HL-60 (cell line): ENCODE measurements at regions not wholly inside any gene's neighbourhood (a gene's known extent, or its start where the extent isn't known, plus 50 kb on each side); places are given as distances from the start of the nearest gene placed in this dataset.

Experiments
- DNase-seq, 2 experiments: peaks; one replicate each; pipeline ENCODE4 v3.0.0-alpha.2; 2010 to 2020; ENCODE audit warnings: low read depth in 1 of 2, low spot score in 1 of 2
- H3K27ac ChIP-seq: fragments of 250-450 bp; sonication (Bioruptor Pico); replicated peaks from 2 replicates; pipeline ENCODE4 v1.5.1; 2020; ENCODE audit warnings: mild to moderate bottlenecking, moderate library complexity
- H3K27me3 ChIP-seq: fragments of 250-450 bp; sonication (Bioruptor Pico); 2 replicates; pipeline ENCODE4 v1.5.1; 2021; ENCODE audit warnings: mild to moderate bottlenecking, moderate library complexity; ENCODE audit not compliant: insufficient read depth, poor library complexity, severe bottlenecking
- H3K4me3 ChIP-seq: replicated peaks from 2 replicates; pipeline ENCODE4 v1.5.1; 2011; ENCODE audit warnings: mild to moderate bottlenecking, control low read depth, low read length; ENCODE audit not compliant: insufficient read depth
- CTCF ChIP-seq: IDR thresholded peaks from one replicate; pipeline ENCODE4 v1.5.1; 2011; ENCODE audit warnings: low read length, control low read depth, inconsistent platforms; ENCODE audit not compliant: insufficient read depth
- GABPA ChIP-seq: IDR thresholded peaks from 2 replicates; pipeline ENCODE4 v1.6.1; 2012; ENCODE audit warnings: low read depth
- POLR2AphosphoS5 ChIP-seq: IDR thresholded peaks from 2 replicates; pipeline ENCODE4 v1.6.1; 2012; ENCODE audit warnings: low read depth
- REST ChIP-seq: IDR thresholded peaks from 2 replicates; pipeline ENCODE4 v1.6.1; 2012; ENCODE audit warnings: low read depth; ENCODE audit not compliant: insufficient replicate concordance
- SPI1 ChIP-seq: IDR thresholded peaks from 2 replicates; pipeline ENCODE4 v1.6.1; 2012; ENCODE audit warnings: low read depth, mild to moderate bottlenecking, borderline replicate concordance

DNA sequence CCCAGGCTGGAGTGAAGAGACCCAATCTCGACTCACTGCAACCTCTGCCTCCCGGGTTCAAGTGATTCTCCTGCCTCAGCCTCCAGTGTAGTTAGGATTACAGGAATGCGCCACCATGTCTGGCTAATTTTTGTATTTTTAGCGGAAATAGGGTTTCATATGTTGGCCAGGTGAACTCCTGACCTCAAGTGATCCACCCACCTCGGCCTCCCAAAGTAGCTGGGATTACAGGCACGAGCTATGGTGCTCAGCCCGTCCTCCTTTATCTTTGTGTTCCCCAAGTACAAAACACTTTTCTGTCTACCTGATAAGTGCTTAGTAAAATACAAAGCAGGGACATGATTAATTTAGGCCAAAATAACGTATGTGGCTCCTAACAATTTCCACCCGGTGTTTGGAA lies 91.2 kb upstream of the STK17B start:
- no peak for DNase-seq
- TF ChIP-seq SPI1 (no peak), REST (no peak), GABPA (no peak), CTCF (no peak), POLR2AphosphoS5 (no peak)
- peak overlapping the region; percentile 69 for H3K27ac ChIP-seq
- no peaks in the 10 kb centered on the region for H3K27me3 ChIP-seq
- no peak overlapping the region for H3K4me3 ChIP-seq

GRCh38 chr2:196263181-196263747 lies 91.9 kb upstream of the STK17B start:
- TF ChIP-seq REST = no peak
- TF ChIP-seq SPI1 = peak; percentile 93
- TF ChIP-seq POLR2AphosphoS5 = no peak; the same call in 1 of the 2 replicates
- no peak for TF ChIP-seq GABPA
- H3K27ac ChIP-seq = peak overlapping the region; percentile 69
- no peak overlapping the region for H3K4me3 ChIP-seq
- H3K27me3 ChIP-seq = no peaks in the 10 kb centered on the region
- DNase-seq = peak in 1 of 2 experiments; percentile 71

GRCh38 chr2:196266351-196266750 lies 95.0 kb upstream of the STK17B start:
- TF ChIP-seq REST (no peak), CTCF (no peak), GABPA (no peak)
- DNase-seq = no peak
- Histone ChIP-seq H3K27me3 (no peaks in the 10 kb centered on the region), H3K4me3 (no peak overlapping the region), H3K27ac (no peak overlapping the region)
